ENCODE measurements at regions not wholly inside any gene's neighbourhood (a gene's known extent, or its start where the extent isn't known, plus 50 kb on each side); places are given as distances from the start of the nearest gene placed in this dataset.

GRCh38 chr9:3769646-3770045 lies 243.8 kb upstream of the RFX3 start:
- no peak for TF ChIP-seq POLR2A (IDR thresholded peaks at IDR 0.05; ENCODE audit: low read depth, low read length)
- no peak for TF ChIP-seq TAF1 (IDR thresholded peaks at IDR 0.05; ENCODE audit: low read depth, low read length)
- TF ChIP-seq POLR2AphosphoS5 (IDR thresholded peaks at IDR 0.05; ENCODE audit: low read depth, low read length): no peak
- no peak for TF ChIP-seq SPI1 (IDR thresholded peaks at IDR 0.05; ENCODE audit: low read depth, low read length)

Measured in GM12891 (cell line).